Heart right ventricle (tissue), 16 donors: ENCODE measurements at regions not wholly inside any gene's neighbourhood (a gene's known extent, or its start where the extent isn't known, plus 50 kb on each side); places are given as distances from the start of the nearest gene placed in this dataset.

Experiments used
- ATAC-seq, 8 donors: fragments of 200-7000 bp; cut with Tn5 transposase; one replicate each; pipeline ENCODE4 v1.9.1; 2020; ENCODE audit warnings: mild to moderate bottlenecking in 8 of 8, moderate library complexity in 8 of 8, moderate number of reproducible peaks in 1 of 8
- DNase-seq, 2 donors: peaks; one replicate each; pipeline ENCODE4 v3.0.0-alpha.2; 2020
- H3K27ac ChIP-seq, 10 donors: fragments of 200-600 bp; sonication (generic) in 2 of 10; one replicate each; pipeline versions ENCODE4 v1.5.0 to v1.8.0; 2020 to 2022; ENCODE audit warnings: mild to moderate bottlenecking in 3 of 10
- H3K27me3 ChIP-seq, 7 donors: fragments of 200-600 bp; one replicate each; pipeline ENCODE4 v1.8.0; 2021 to 2022; ENCODE audit warnings: mild to moderate bottlenecking in 2 of 7
- H3K36me3 ChIP-seq, 9 donors: fragments of 200-600 bp; sonication (generic) in 1 of 9; one replicate each; pipeline versions ENCODE4 v1.5.0 to v1.8.0; 2020 to 2022; ENCODE audit warnings: mild to moderate bottlenecking in 2 of 9
- H3K4me1 ChIP-seq, 9 donors: fragments of 200-600 bp; sonication (generic) in 1 of 9; one replicate each; pipeline versions ENCODE4 v1.5.0 to v1.8.0; 2020 to 2022; ENCODE audit warnings: mild to moderate bottlenecking in 4 of 9
- H3K4me3 ChIP-seq, 10 donors: fragments of 200-600 bp; sonication (generic) in 2 of 10; one replicate each; pipeline versions ENCODE4 v1.5.0 to v1.8.0; 2020 to 2022; ENCODE audit warnings: mild to moderate bottlenecking in 7 of 10, moderate library complexity in 2 of 10
- H3K9me3 ChIP-seq, 11 donors: fragments of 200-600 bp in 10 of 11; sonication (generic) in 2 of 11; one replicate each; pipeline versions ENCODE4 v1.5.0 to v1.8.0; 2013 to 2022; ENCODE audit warnings: mild to moderate bottlenecking in 2 of 11, control low read depth in 1 of 11, moderate library complexity in 1 of 11
- CTCF ChIP-seq, 9 donors: fragments of 200-600 bp; sonication (generic) in 2 of 9; IDR thresholded peaks; one replicate each; pipeline versions ENCODE4 v1.5.0 to v1.8.0; 2021 to 2022; ENCODE audit warnings: antibody characterized with exemption in 9 of 9, mild to moderate bottlenecking in 5 of 9, moderate library complexity in 1 of 9
- WGBS, 2 donors: extraction: QIAGEN DNeasy Blood & Tissue Kit; methylation state at CpG; one replicate each; pipeline ENCODE4 v1.1.7; 2013; ENCODE audit warnings: inconsistent platforms in 1 of 2; 5-methylcytosine and 5-hydroxymethylcytosine counted together
- intact Hi-C, 10 donors: fragments of 100-400 bp; cut with DNase I; formaldehyde crosslinking; loops; one replicate each; pipeline versions ENCODE4 v1.11.1 to v1.14.2; 2022
- donor health status: Arrhythmogenic right ventricular cardiomyopathy.
- donor health status: ischemic (EF 13 %, LVEDD 7.1; RV severe dilation, severe dysfunction).
- donor health status: healthy with polysubstance abuse.
- donor health status: DM: no; HTN: yes; CAD: no.
- donor health status: DM: no; HTN: no; CAD: no.
- donor health status: ischemic (EF 25% LVEDD 6.9; RV normal size, moderate dysfunction).
- donor health status: ischemic (EF 25% LVEDD 5.7; RV mildly dilated, moderate dysfunction).
- donor health status: healthy.
- donor health status: DM: yes; HTN: yes; CAD: no.
- donor health status: Ischemic cardiomyopathy.
- donor health status: ischemic (EF 35%, LVEDD 5.7; RV mildly dilated, moderate dysfunction).
- donor health status: nonischemic (EF 11% LVEDD 7.7; RV severe dilation, severe dysfunction).
- donor health status: DM: yes; HTN: yes; CAD: no.
- donor health status: PGD.
- donor health status: ischemic (EF 29% LVEDD 5.4; RV normal size, mild dysfunction).
- donor health status: nonischemic (EF 23%, LVEDD 6.1; RV moderate dilation, normal function).

DNA sequence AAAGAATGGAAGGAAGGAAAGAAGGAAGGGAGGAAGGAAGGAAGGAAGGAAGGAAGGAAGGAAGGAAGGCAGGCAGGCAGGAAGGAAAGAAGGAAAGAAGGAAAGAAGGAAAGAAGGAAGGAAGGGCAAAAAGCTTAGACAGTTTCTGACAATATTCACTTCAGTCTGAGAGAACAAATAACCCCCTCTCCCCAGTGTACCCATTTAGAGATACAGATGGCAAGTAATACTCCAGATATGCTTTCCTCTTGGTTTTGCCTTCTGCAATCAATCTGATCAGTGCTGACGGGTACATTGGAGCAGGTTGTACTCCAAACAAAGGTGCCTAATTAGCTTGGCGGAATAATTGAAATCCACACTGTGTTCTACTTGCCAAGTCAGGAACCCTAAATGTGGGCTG lies 534.6 kb upstream of the TMEFF2 start:
- Histone ChIP-seq H3K27me3 (no peaks in the 10 kb centered on the region), H3K36me3 (no peaks in the 10 kb centered on the region), H3K9me3 (no peaks in the 10 kb centered on the region), H3K27ac (no peak overlapping the region), H3K4me1 (no peaks in the 10 kb centered on the region), H3K4me3 (no peak overlapping the region)
- intact Hi-C loops, result no loop called here
- no peak for ATAC-seq
- no peak for TF ChIP-seq CTCF (IDR thresholded peaks at IDR 0.05)
- DNase-seq, result no peak
- WGBS, 2 donors, result 93 to 95% methylated on average over 2 of the region's 2 CpGs

DNA sequence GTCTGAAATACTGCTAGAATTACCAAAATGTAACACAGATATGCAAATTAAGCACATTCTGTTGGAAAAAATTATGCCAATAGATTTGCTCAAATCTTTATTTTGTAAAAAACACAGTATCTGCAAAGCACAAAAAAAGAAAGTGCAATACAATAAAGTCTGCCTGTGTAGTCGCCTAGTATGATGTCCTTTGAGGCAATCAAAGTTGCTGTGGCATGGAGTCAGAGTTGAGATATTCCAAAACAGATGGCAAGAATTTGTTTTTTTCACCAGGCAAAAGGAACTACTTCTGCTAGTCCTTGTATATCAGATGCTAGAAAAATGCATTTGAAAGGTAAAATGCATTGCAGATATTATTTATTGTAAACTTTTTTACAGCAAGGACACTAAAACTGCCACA lies 531.3 kb upstream of the TMEFF2 start:
- Histone ChIP-seq H3K4me1 (no peaks in the 10 kb centered on the region), H3K27me3 (no peaks in the 10 kb centered on the region), H3K4me3 (no peak overlapping the region), H3K9me3 (no peaks in the 10 kb centered on the region), H3K36me3 (no peaks in the 10 kb centered on the region), H3K27ac (no peak overlapping the region)
- ATAC-seq, result no peak
- intact Hi-C loops, result no loop called here
- WGBS, 2 donors, result 72 to 82% methylated on average over 1 of the region's 1 CpG
- TF ChIP-seq CTCF (IDR thresholded peaks at IDR 0.05), result no peak
- DNase-seq, result no peak

- Histone ChIP-seq H3K36me3 (no peaks in the 10 kb centered on the region), H3K4me3 (no peak overlapping the region), H3K27me3 (no peaks in the 10 kb centered on the region), H3K4me1 (no peaks in the 10 kb centered on the region), H3K9me3 (no peaks in the 10 kb centered on the region), H3K27ac (no peak overlapping the region)
- intact Hi-C loops, result no loop called here
- DNase-seq (no peak), ATAC-seq (no peak)
- TF ChIP-seq CTCF (IDR thresholded peaks at IDR 0.05), result no peak
Observed at GRCh38 chr2:192719629-192720028, 524.9 kb upstream of the TMEFF2 start.

DNA sequence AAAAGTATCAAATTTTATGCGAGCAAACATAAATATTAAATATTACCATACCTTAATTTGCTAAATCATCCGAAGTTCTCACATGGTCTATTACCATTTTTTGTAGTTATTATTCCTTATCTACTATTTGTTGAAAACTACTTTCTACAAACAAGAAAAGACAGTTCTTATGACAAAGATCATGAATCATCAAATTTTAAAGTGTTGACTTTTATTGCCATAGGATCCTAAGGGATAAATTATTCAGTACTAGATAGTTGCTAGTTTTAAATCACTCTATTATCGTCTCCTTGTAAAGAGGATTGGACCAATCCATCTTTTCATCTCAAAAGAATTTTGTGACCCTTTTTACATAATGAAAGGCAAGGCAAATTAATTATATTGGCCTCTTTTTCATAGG lies 523.6 kb upstream of the TMEFF2 start:
- no peak overlapping the region for H3K4me3 ChIP-seq
- no peaks in the 10 kb centered on the region for H3K4me1 ChIP-seq
- WGBS, 2 donors, result 92 to 93% methylated on average over 3 of the region's 3 CpGs
- DNase-seq, result no peak
- H3K27me3 ChIP-seq, result no peaks in the 10 kb centered on the region
- intact Hi-C loops, result no loop called here
- H3K36me3 ChIP-seq, result no peaks in the 10 kb centered on the region
- no peak for TF ChIP-seq CTCF (IDR thresholded peaks at IDR 0.05)
- no peaks in the 10 kb centered on the region for H3K9me3 ChIP-seq
- no peak overlapping the region for H3K27ac ChIP-seq
- ATAC-seq, result no peak

DNA sequence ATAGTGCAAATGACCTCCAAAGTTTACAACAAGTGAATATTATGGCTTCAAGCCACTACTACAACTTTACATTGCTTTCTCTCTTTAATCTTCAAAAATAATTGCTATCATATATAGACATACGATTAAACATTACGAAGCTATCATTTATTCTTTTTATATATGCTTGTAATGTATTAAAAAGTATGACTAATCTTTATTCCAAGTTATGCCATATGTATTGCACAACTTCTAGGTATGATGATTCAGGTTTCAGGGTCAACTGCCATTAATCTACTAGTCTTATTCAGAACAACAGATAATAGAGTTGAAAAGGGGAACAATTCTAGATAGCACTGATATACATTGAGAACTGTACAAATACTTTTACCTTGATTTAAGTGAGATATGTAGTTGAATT lies 506.2 kb upstream of the TMEFF2 start:
- 58 to 67% methylated on average over 2 of the region's 2 CpGs for WGBS, 2 donors
- no peak overlapping the region for H3K4me3 ChIP-seq
- H3K4me1 ChIP-seq, result no peaks in the 10 kb centered on the region
- TF ChIP-seq CTCF (IDR thresholded peaks at IDR 0.05), result no peak
- no peaks in the 10 kb centered on the region for H3K9me3 ChIP-seq
- intact Hi-C loops, result no loop called here
- ATAC-seq (no peak), DNase-seq (no peak)
- H3K27me3 ChIP-seq, result peaks cover 0 to 5% (median 0%) of the 10 kb centered on the region in 7 donors
- H3K27ac ChIP-seq, result no peak overlapping the region
- no peaks in the 10 kb centered on the region for H3K36me3 ChIP-seq
